ENCODE measurements at regions not wholly inside any gene's neighbourhood (a gene's known extent, or its start where the extent isn't known, plus 50 kb on each side); places are given as distances from the start of the nearest gene placed in this dataset.

- Histone ChIP-seq H4K91ac (ENCODE audit: low read depth, low read length, poor library complexity) (no peak overlapping the region), H3K4me1 (ENCODE audit: control insufficient read depth in 2 of 2, insufficient read depth in 1 of 2, low read depth in 1 of 2, low read length in 2 of 2) (peaks cover 0 to 5% of the 10 kb centered on the region in 2 donors), H3K36me3 (replicated peaks in 1 of 2; ENCODE audit: control insufficient read depth in 2 of 2, insufficient read depth in 2 of 2, low read length in 2 of 2) (no peaks in the 10 kb centered on the region), H3K4ac (ENCODE audit: low read length) (no peak overlapping the region), H3K23ac (ENCODE audit: low read depth, low read length, poor library complexity) (no peak overlapping the region), H3K4me2 (ENCODE audit: insufficient read depth, low read length, poor library complexity, severe bottlenecking) (no peak overlapping the region), H2BK120ac (ENCODE audit: low read depth, low read length) (no peak overlapping the region), H3K79me1 (ENCODE audit: low read depth, low read length) (no peaks in the 10 kb centered on the region), H3K4me3 (ENCODE audit: low read length in 2 of 2) (no peak overlapping the region), H2AFZ (ENCODE audit: low read length) (no peak overlapping the region), H3K18ac (ENCODE audit: low read length) (no peak overlapping the region), H3K27ac (replicated peaks; ENCODE audit: low read length) (no peak overlapping the region), H2BK12ac (ENCODE audit: low read length) (no peak overlapping the region), H2AK5ac (ENCODE audit: low read depth, low read length) (no peak overlapping the region), H3K14ac (ENCODE audit: low read length) (no peak overlapping the region), H3K9me3 (replicated peaks in 1 of 2; ENCODE audit: control insufficient read depth in 2 of 2, insufficient read depth in 1 of 2, low read depth in 1 of 2, low read length in 2 of 2) (no peaks in the 10 kb centered on the region), H2BK15ac (ENCODE audit: low read length) (no peak overlapping the region), H3K9ac (ENCODE audit: low read depth, low read length, poor library complexity) (no peak overlapping the region), H4K8ac (ENCODE audit: low read depth, low read length) (no peak overlapping the region), H2BK5ac (ENCODE audit: low read length) (no peak overlapping the region), H3K27me3 (ENCODE audit: control insufficient read depth in 3 of 3, insufficient read depth in 3 of 3, low read depth in 1 of 3, low read length in 3 of 3) (no peaks in the 10 kb centered on the region)
- WGBS, 2 donors (ENCODE audit: extremely low coverage in 2 of 2, insufficient read length in 2 of 2, insufficient replicate concordance in 1 of 2): no CpG with 5 or more reads among the region's 7 CpGs
- no peak for DNase-seq (ENCODE audit: low spot score)
Measured at GRCh38 chr20:6575912-6576401, 191.5 kb upstream of the BMP2 start.

DNA sequence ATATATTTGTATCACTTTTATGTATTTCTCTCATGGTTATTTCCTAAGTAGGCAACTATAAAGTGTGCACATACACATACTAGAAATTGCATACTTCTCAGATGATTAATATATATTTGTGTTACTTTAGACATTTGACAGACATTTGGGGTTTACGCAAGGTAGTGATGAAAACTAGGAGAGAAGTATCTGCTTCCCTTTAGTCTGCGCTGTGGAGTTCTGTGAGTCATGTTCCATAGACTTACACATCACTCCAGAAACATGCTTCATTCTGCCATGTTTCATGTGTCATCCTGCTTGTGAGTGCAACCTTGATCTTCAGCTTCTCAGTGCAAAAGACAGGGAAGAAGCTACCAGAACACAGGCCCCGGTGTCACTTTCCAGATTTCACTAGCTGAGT is 200.7 kb upstream of the BMP2 start:
- no peaks in the 10 kb centered on the region for H3K4me1 ChIP-seq (ENCODE audit: control insufficient read depth in 2 of 2, insufficient read depth in 1 of 2, low read depth in 1 of 2, low read length in 2 of 2)
- H3K4ac ChIP-seq (ENCODE audit: low read length): no peak overlapping the region
- no peak overlapping the region for H3K14ac ChIP-seq (ENCODE audit: low read length)
- H3K9me3 ChIP-seq (replicated peaks in 1 of 2; ENCODE audit: control insufficient read depth in 2 of 2, insufficient read depth in 1 of 2, low read depth in 1 of 2, low read length in 2 of 2): no peaks in the 10 kb centered on the region
- H3K27ac ChIP-seq (replicated peaks; ENCODE audit: low read length): no peak overlapping the region
- no peak overlapping the region for H3K4me2 ChIP-seq (ENCODE audit: insufficient read depth, low read length, poor library complexity, severe bottlenecking)
- no peak overlapping the region for H3K23ac ChIP-seq (ENCODE audit: low read depth, low read length, poor library complexity)
- H3K27me3 ChIP-seq (ENCODE audit: control insufficient read depth in 3 of 3, insufficient read depth in 3 of 3, low read depth in 1 of 3, low read length in 3 of 3): no peaks in the 10 kb centered on the region
- H2BK5ac ChIP-seq (ENCODE audit: low read length): no peak overlapping the region
- no peak for DNase-seq (ENCODE audit: low spot score)
- no peak overlapping the region for H4K8ac ChIP-seq (ENCODE audit: low read depth, low read length)
- no peak overlapping the region for H4K91ac ChIP-seq (ENCODE audit: low read depth, low read length, poor library complexity)
- no peak overlapping the region for H2BK15ac ChIP-seq (ENCODE audit: low read length)
- no peak overlapping the region for H2BK12ac ChIP-seq (ENCODE audit: low read length)
- H3K18ac ChIP-seq (ENCODE audit: low read length): no peak overlapping the region
- H2AFZ ChIP-seq (ENCODE audit: low read length): no peak overlapping the region
- no peak overlapping the region for H3K9ac ChIP-seq (ENCODE audit: low read depth, low read length, poor library complexity)
- no CpG with 5 or more reads among the region's 3 CpGs for WGBS, 2 donors (ENCODE audit: extremely low coverage in 2 of 2, insufficient read length in 2 of 2, insufficient replicate concordance in 1 of 2)
- H3K79me1 ChIP-seq (ENCODE audit: low read depth, low read length): no peaks in the 10 kb centered on the region
- no peak overlapping the region for H3K4me3 ChIP-seq (ENCODE audit: low read length in 2 of 2)
- no peak overlapping the region for H2BK120ac ChIP-seq (ENCODE audit: low read depth, low read length)
- no peaks in the 10 kb centered on the region for H3K36me3 ChIP-seq (replicated peaks in 1 of 2; ENCODE audit: control insufficient read depth in 2 of 2, insufficient read depth in 2 of 2, low read length in 2 of 2)
- no peak overlapping the region for H2AK5ac ChIP-seq (ENCODE audit: low read depth, low read length)

DNA sequence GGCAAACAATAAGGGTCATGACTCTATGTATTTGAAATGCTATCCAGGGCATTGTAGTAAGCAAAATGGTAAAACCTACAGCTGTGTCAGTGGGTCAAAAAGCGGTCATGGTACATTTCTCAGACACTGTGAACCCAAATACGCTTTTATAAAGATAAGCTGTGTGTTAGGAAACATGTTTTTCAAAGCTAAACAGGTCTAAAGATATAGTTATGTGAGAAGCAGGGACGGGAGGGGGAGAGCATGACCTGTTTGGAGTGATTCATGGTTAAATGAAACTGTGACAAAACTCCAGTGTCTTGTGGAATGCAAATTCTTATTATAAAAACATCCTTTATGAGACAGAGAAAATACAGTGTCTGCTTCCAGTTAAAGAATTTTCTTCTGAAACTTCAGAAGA is 205.4 kb upstream of the BMP2 start:
- Histone ChIP-seq H3K79me1 (ENCODE audit: low read depth, low read length) (no peaks in the 10 kb centered on the region), H3K4me1 (ENCODE audit: control insufficient read depth in 2 of 2, insufficient read depth in 1 of 2, low read depth in 1 of 2, low read length in 2 of 2) (no peaks in the 10 kb centered on the region), H2AK5ac (ENCODE audit: low read depth, low read length) (no peak overlapping the region), H3K9me3 (replicated peaks in 1 of 2; ENCODE audit: control insufficient read depth in 2 of 2, insufficient read depth in 1 of 2, low read depth in 1 of 2, low read length in 2 of 2) (no peaks in the 10 kb centered on the region), H2BK120ac (ENCODE audit: low read depth, low read length) (no peak overlapping the region), H3K23ac (ENCODE audit: low read depth, low read length, poor library complexity) (no peak overlapping the region), H3K27ac (replicated peaks; ENCODE audit: low read length) (no peak overlapping the region), H2AFZ (ENCODE audit: low read length) (no peak overlapping the region), H3K14ac (ENCODE audit: low read length) (no peak overlapping the region), H2BK15ac (ENCODE audit: low read length) (no peak overlapping the region), H4K8ac (ENCODE audit: low read depth, low read length) (no peak overlapping the region), H2BK12ac (ENCODE audit: low read length) (no peak overlapping the region), H2BK5ac (ENCODE audit: low read length) (no peak overlapping the region), H3K27me3 (ENCODE audit: control insufficient read depth in 3 of 3, insufficient read depth in 3 of 3, low read depth in 1 of 3, low read length in 3 of 3) (no peaks in the 10 kb centered on the region), H3K36me3 (replicated peaks in 1 of 2; ENCODE audit: control insufficient read depth in 2 of 2, insufficient read depth in 2 of 2, low read length in 2 of 2) (no peaks in the 10 kb centered on the region), H3K4me2 (ENCODE audit: insufficient read depth, low read length, poor library complexity, severe bottlenecking) (no peak overlapping the region), H3K9ac (ENCODE audit: low read depth, low read length, poor library complexity) (no peak overlapping the region), H3K18ac (ENCODE audit: low read length) (no peak overlapping the region), H4K91ac (ENCODE audit: low read depth, low read length, poor library complexity) (no peak overlapping the region), H3K4me3 (ENCODE audit: low read length in 2 of 2) (no peak overlapping the region), H3K4ac (ENCODE audit: low read length) (no peak overlapping the region)
- no peak for DNase-seq (ENCODE audit: low spot score)
- no CpG with 5 or more reads among the region's 3 CpGs for WGBS, 2 donors (ENCODE audit: extremely low coverage in 2 of 2, insufficient read length in 2 of 2, insufficient replicate concordance in 1 of 2)

DNA sequence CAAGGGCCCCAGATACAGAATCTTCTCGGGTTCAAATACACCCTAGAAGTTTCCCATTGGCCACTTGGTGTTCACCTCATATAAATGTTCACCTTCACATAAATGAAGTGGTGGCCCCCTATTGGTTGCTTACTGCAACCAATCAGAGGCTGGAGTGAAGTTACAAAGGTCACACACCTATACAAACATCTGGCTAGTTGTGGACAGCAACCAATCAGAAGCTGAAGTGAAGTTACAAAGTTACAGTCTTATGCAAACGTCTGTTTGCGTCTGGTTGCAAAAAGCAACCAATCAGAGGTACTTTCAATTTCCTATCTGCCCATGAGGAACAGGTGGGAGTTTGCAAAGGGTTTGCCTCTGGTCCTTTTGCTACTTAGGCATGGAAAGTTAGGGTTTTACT is 206.5 kb upstream of the BMP2 start:
- Histone ChIP-seq H3K9ac (ENCODE audit: low read depth, low read length, poor library complexity) (no peak overlapping the region), H3K18ac (ENCODE audit: low read length) (no peak overlapping the region), H3K27me3 (ENCODE audit: control insufficient read depth in 3 of 3, insufficient read depth in 3 of 3, low read depth in 1 of 3, low read length in 3 of 3) (no peaks in the 10 kb centered on the region), H3K14ac (ENCODE audit: low read length) (no peak overlapping the region), H2BK5ac (ENCODE audit: low read length) (no peak overlapping the region), H3K23ac (ENCODE audit: low read depth, low read length, poor library complexity) (no peak overlapping the region), H3K4me2 (ENCODE audit: insufficient read depth, low read length, poor library complexity, severe bottlenecking) (no peak overlapping the region), H3K4ac (ENCODE audit: low read length) (no peak overlapping the region), H2BK12ac (ENCODE audit: low read length) (no peak overlapping the region), H2AFZ (ENCODE audit: low read length) (no peak overlapping the region), H2BK120ac (ENCODE audit: low read depth, low read length) (no peak overlapping the region), H3K27ac (replicated peaks; ENCODE audit: low read length) (no peak overlapping the region), H3K9me3 (replicated peaks in 1 of 2; ENCODE audit: control insufficient read depth in 2 of 2, insufficient read depth in 1 of 2, low read depth in 1 of 2, low read length in 2 of 2) (no peaks in the 10 kb centered on the region), H3K79me1 (ENCODE audit: low read depth, low read length) (no peaks in the 10 kb centered on the region), H2AK5ac (ENCODE audit: low read depth, low read length) (no peak overlapping the region), H4K8ac (ENCODE audit: low read depth, low read length) (no peak overlapping the region), H3K4me3 (ENCODE audit: low read length in 2 of 2) (no peak overlapping the region), H3K36me3 (replicated peaks in 1 of 2; ENCODE audit: control insufficient read depth in 2 of 2, insufficient read depth in 2 of 2, low read length in 2 of 2) (no peaks in the 10 kb centered on the region), H4K91ac (ENCODE audit: low read depth, low read length, poor library complexity) (no peak overlapping the region), H2BK15ac (ENCODE audit: low read length) (no peak overlapping the region), H3K4me1 (ENCODE audit: control insufficient read depth in 2 of 2, insufficient read depth in 1 of 2, low read depth in 1 of 2, low read length in 2 of 2) (no peaks in the 10 kb centered on the region)
- WGBS, 2 donors (ENCODE audit: extremely low coverage in 2 of 2, insufficient read length in 2 of 2, insufficient replicate concordance in 1 of 2): no CpG with 5 or more reads among the region's 3 CpGs
- DNase-seq (ENCODE audit: low spot score): no peak
